AG09319 (cell line): ENCODE measurements at regions not wholly inside any gene's neighbourhood (a gene's known extent, or its start where the extent isn't known, plus 50 kb on each side); places are given as distances from the start of the nearest gene placed in this dataset.

Experiments
- DNase-seq: peaks from one replicate; pipeline ENCODE4 v3.0.0-alpha.2; 2010; ENCODE audit warnings: low read depth; ENCODE audit errors: extremely low read depth
- TF ChIP-seq, protein P1 (sequence below): IDR thresholded peaks from 2 replicates; pipeline ENCODE4 v1.5.1; 2011; ENCODE audit warnings: low read depth, mild to moderate bottlenecking, inconsistent platforms, low read length, moderate library complexity

DNA sequence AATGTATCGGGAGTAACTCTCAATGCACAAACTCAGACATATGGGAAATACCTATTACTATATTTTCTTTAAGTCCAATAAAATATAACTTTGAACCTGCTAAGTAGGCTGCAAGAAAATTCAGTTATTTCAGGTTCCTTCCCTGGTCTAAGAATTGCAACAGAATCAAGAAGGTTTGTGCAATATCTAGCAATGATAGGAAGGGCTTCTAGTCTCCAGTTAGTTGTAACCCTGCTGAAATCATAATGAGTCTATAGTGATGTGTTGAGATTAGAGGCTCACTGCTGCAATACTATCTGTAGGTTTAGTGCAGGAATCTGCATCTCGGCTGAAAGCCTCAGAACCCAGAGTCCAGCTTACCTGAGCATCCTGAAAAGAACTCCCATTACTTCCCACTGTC lies 110.5 kb downstream of the PMP22 start:
- TF ChIP-seq, protein P1, sequence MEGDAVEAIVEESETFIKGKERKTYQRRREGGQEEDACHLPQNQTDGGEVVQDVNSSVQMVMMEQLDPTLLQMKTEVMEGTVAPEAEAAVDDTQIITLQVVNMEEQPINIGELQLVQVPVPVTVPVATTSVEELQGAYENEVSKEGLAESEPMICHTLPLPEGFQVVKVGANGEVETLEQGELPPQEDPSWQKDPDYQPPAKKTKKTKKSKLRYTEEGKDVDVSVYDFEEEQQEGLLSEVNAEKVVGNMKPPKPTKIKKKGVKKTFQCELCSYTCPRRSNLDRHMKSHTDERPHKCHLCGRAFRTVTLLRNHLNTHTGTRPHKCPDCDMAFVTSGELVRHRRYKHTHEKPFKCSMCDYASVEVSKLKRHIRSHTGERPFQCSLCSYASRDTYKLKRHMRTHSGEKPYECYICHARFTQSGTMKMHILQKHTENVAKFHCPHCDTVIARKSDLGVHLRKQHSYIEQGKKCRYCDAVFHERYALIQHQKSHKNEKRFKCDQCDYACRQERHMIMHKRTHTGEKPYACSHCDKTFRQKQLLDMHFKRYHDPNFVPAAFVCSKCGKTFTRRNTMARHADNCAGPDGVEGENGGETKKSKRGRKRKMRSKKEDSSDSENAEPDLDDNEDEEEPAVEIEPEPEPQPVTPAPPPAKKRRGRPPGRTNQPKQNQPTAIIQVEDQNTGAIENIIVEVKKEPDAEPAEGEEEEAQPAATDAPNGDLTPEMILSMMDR: no peak
- DNase-seq: no peak

DNA sequence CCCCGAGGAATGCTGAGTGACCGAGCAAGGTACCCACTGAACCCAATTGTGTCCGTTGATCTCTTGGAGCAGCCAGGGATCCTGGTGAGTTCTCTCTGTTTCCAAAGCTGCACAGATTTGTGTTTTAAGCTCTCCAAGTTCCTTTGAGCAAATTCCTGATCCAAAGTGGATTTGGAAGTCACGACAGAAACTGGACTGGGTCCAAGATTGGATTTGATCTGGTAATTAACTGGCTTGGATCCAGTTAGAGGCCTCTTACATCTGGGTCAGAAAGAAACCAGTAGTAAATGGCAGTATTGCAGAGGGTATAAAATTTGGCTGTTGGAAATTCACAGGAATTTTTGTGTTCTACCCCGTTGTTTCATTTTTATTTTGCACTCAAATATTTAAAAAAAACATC lies 119.5 kb downstream of the PMP22 start:
- DNase-seq: no peak
- TF ChIP-seq, protein P1: no peak

DNA sequence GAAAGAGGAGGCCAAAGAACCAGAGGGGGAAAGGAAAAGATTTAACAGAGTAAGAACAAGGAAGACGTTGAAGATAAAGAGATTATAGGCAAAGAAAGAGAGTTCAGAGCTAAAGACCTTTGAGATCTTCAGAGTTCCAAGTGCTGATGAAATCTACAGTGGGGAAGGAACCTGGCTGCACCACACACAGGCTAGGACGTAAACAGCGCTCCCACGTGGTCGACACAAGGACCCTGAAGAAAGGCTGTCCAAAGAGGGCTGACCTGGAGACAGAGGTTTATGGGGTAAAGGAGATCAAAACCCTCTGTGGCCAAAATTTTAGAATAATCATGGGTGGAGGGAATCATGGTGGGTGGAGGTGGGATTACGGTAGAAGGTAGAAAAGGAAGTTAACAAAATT lies 121.6 kb downstream of the PMP22 start:
- TF ChIP-seq, protein P1: no peak
- no peak for DNase-seq

DNA sequence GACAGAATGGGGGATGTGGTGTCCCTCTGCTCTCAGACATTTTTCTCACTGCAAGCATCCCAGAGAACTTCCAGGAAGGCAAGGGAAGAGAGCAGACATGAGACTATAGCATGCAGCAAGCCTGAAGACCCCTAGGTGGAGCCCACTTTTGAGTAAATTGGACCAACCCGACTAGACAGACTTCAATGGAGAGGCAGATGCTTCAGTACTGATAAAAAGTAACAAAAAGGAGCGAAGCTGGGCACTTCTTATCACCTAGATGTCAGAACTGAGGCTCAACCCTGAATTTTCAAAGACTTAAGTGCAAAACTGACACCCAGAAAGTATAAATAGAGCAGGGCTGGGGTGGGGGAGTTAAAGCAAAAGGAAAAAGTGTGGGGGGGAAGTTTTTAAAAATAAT lies 130.8 kb downstream of the PMP22 start:
- TF ChIP-seq, protein P1: no peak
- DNase-seq: no peak

DNA sequence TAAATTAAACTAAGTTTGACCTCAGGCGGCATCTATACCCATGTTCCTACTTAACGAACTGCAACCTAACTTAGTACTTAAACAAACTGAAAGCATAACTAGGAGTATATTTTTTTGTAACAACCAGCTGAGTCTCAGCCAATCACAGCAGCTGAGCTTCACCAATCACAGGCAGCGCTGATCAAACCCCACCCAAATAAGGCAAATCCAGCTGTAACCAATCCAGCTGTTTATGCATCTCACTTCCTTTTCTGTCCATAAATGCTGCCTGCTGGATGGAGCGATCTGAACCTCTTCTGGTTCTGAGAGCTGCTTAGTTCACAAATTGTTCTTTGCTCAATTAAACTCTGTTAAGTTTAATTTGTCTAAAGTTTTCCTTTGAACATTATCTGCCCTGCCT lies 131.3 kb downstream of the PMP22 start:
- TF ChIP-seq, protein P1: no peak

DNA sequence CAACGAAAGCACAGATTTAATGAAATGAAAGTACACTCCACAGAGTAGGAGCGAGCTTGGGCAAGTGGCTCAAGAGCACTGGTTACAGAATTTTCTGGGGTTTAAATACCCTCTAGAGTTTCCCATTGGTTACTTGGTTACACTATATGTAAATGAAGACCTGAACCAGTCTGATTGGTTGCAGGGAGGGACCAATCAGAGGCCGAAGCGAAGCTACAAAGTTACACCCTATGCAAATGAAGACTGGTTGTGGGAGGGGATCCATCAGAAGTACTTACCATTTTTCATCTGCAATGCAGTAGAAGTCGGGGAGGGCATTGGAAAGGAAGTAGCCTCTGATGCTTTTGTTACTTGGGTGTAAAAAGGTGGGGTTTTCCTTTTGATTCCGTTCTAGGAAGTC lies 132.0 kb downstream of the PMP22 start:
- TF ChIP-seq, protein P1: no peak
- no peak for DNase-seq

More for the DNA sequence above, 131.3 kb downstream of the PMP22 start:
- no peak for DNase-seq

DNA sequence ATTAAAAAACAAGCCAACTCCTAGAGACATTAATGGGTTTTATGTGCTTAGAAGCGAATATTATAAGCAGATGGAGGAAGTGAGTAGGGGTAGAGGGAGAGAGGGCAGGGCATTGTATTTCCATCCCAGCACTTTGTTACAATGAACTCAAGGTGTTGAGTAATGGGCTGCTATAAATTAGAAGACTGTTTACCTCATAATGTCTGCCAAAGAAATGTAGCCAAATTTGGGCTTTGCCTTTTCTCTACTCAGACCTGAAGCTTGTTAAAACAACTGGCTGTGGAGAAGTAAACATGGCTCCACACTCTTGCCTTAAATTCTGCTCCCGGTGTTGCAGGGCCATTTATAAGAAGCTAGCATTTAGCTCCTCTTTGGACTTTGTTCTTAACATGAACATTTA lies 134.7 kb downstream of the PMP22 start:
- TF ChIP-seq, protein P1: no peak

More for the DNA sequence above, 134.7 kb downstream of the PMP22 start:
- no peak for DNase-seq
